ENCODE measurements at regions not wholly inside any gene's neighbourhood (a gene's known extent, or its start where the extent isn't known, plus 50 kb on each side); places are given as distances from the start of the nearest gene placed in this dataset.

- Mint-ChIP-seq H3K27ac (no peak overlapping the region), H3K27me3 (ENCODE audit: insufficient read depth, low read depth) (no peaks in the 10 kb centered on the region), H3K4me3 (no peak overlapping the region), H3K9me3 (no peaks in the 10 kb centered on the region), H3K36me3 (no peaks in the 10 kb centered on the region), H3K4me1 (no peaks in the 10 kb centered on the region)
- Histone ChIP-seq H3F3A (ENCODE audit: low read depth) (no peaks in the 10 kb centered on the region), H3K9ac (no peak overlapping the region), H3K4me3 (no peak overlapping the region), H3K4me1 (no peaks in the 10 kb centered on the region), H4K20me1 (ENCODE audit: low read depth) (no peaks in the 10 kb centered on the region), H3K4me2 (no peak overlapping the region), H3K27me3 (no peaks in the 10 kb centered on the region), H2AFZ (replicated peaks) (no peak overlapping the region), H3K36me3 (no peaks in the 10 kb centered on the region), H3K9me3 (ENCODE audit: low read depth) (no peaks in the 10 kb centered on the region), H3K79me2 (ENCODE audit: low read depth) (no peaks in the 10 kb centered on the region), H3K27ac (no peak overlapping the region)
- TF ChIP-seq EZH2 (IDR thresholded peaks at IDR 0.05) = no peak
- TF ChIP-seq CTCF (IDR thresholded peaks at IDR 0.05) = no peak
- TF ChIP-seq EZH2phosphoT487 (IDR thresholded peaks at IDR 0.05) = no peak
- DNase-seq (ENCODE audit: low spot score) = no peak
Measured at GRCh38 chr11:97832451-97832850, 1188.3 kb upstream of the CNTN5 start.

DNA sequence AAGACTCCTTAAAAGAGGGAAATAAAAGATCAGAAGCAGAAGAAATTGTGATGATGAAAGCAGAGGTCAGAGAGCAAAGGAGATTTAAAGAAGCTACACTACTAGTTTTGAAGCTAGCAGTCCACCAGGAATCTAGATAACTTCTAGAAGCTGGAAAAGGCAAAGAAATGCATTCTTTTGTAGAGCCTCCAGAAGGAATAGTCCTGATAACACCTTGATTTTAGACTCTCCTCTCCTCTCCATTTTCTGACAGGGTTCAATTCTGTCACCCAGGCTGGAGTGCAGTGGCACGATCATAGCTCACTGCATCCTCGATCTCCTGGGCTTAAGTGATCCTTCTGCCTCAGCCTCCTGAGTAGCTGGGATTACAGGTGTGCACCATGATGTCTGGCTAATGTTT, 1187.3 kb upstream of the CNTN5 start:
- H3K27ac ChIP-seq = no peak overlapping the region
- H3K4me3 ChIP-seq = no peak overlapping the region
- no peaks in the 10 kb centered on the region for H4K20me1 ChIP-seq (ENCODE audit: low read depth)
- no peaks in the 10 kb centered on the region for H3K79me2 ChIP-seq (ENCODE audit: low read depth)
- Mint-ChIP-seq H3K9me3 (no peaks in the 10 kb centered on the region), H3K36me3 (no peaks in the 10 kb centered on the region), H3K4me3 (no peak overlapping the region), H3K27me3 (ENCODE audit: insufficient read depth, low read depth) (no peaks in the 10 kb centered on the region), H3K4me1 (no peaks in the 10 kb centered on the region), H3K27ac (no peak overlapping the region)
- no peaks in the 10 kb centered on the region for H3K9me3 ChIP-seq (ENCODE audit: low read depth)
- no peak for DNase-seq (ENCODE audit: low spot score)
- H2AFZ ChIP-seq (replicated peaks) = no peak overlapping the region
- H3F3A ChIP-seq (ENCODE audit: low read depth) = no peaks in the 10 kb centered on the region
- H3K9ac ChIP-seq = no peak overlapping the region
- no peaks in the 10 kb centered on the region for H3K4me1 ChIP-seq
- no peaks in the 10 kb centered on the region for H3K36me3 ChIP-seq
- H3K27me3 ChIP-seq = no peaks in the 10 kb centered on the region
- no peak overlapping the region for H3K4me2 ChIP-seq
- TF ChIP-seq EZH2phosphoT487 (IDR thresholded peaks at IDR 0.05) (no peak), CTCF (IDR thresholded peaks at IDR 0.05) (no peak), EZH2 (IDR thresholded peaks at IDR 0.05) (no peak)

- H3K27ac ChIP-seq = no peak overlapping the region
- no peaks in the 10 kb centered on the region for H3K27me3 ChIP-seq
- H3K4me2 ChIP-seq = no peak overlapping the region
- TF ChIP-seq CTCF (IDR thresholded peaks at IDR 0.05) = no peak
- no peak for TF ChIP-seq EZH2 (IDR thresholded peaks at IDR 0.05)
- no peak overlapping the region for H3K4me3 ChIP-seq
- Mint-ChIP-seq H3K4me1 (no peaks in the 10 kb centered on the region), H3K4me3 (no peak overlapping the region), H3K27me3 (ENCODE audit: insufficient read depth, low read depth) (no peaks in the 10 kb centered on the region), H3K27ac (no peak overlapping the region), H3K36me3 (no peaks in the 10 kb centered on the region), H3K9me3 (no peaks in the 10 kb centered on the region)
- H3F3A ChIP-seq (ENCODE audit: low read depth) = no peaks in the 10 kb centered on the region
- no peak overlapping the region for H2AFZ ChIP-seq (replicated peaks)
- no peaks in the 10 kb centered on the region for H3K36me3 ChIP-seq
- H3K79me2 ChIP-seq (ENCODE audit: low read depth) = no peaks in the 10 kb centered on the region
- no peaks in the 10 kb centered on the region for H4K20me1 ChIP-seq (ENCODE audit: low read depth)
- H3K9me3 ChIP-seq (ENCODE audit: low read depth) = no peaks in the 10 kb centered on the region
- DNase-seq (ENCODE audit: low spot score) = no peak
- no peaks in the 10 kb centered on the region for H3K4me1 ChIP-seq
- no peak overlapping the region for H3K9ac ChIP-seq
Measured at GRCh38 chr11:97844016-97844415, 1176.7 kb upstream of the CNTN5 start.

- no peak overlapping the region for H3K27ac ChIP-seq
- no peaks in the 10 kb centered on the region for H4K20me1 ChIP-seq (ENCODE audit: low read depth)
- no peaks in the 10 kb centered on the region for H3K36me3 Mint-ChIP-seq
- no peak overlapping the region for H2AFZ ChIP-seq (replicated peaks)
- H3K4me1 Mint-ChIP-seq = peaks cover 8% of the 10 kb centered on the region
- DNase-seq (ENCODE audit: low spot score) = no peak
- no peaks in the 10 kb centered on the region for H3K27me3 ChIP-seq
- H3K27me3 Mint-ChIP-seq (ENCODE audit: insufficient read depth, low read depth) = no peaks in the 10 kb centered on the region
- H3K9ac ChIP-seq = no peak overlapping the region
- H3K4me1 ChIP-seq = peaks cover 4% of the 10 kb centered on the region
- no peak overlapping the region for H3K4me3 ChIP-seq
- no peak overlapping the region for H3K4me2 ChIP-seq
- no peak for TF ChIP-seq CTCF (IDR thresholded peaks at IDR 0.05)
- TF ChIP-seq EZH2 (IDR thresholded peaks at IDR 0.05) = no peak
- no peak for TF ChIP-seq EZH2phosphoT487 (IDR thresholded peaks at IDR 0.05)
- H3F3A ChIP-seq (ENCODE audit: low read depth) = no peaks in the 10 kb centered on the region
- H3K9me3 ChIP-seq (ENCODE audit: low read depth) = no peaks in the 10 kb centered on the region
- H3K27ac Mint-ChIP-seq = no peak overlapping the region
- no peaks in the 10 kb centered on the region for H3K36me3 ChIP-seq
- no peak overlapping the region for H3K4me3 Mint-ChIP-seq
- H3K79me2 ChIP-seq (ENCODE audit: low read depth) = no peaks in the 10 kb centered on the region
- no peaks in the 10 kb centered on the region for H3K9me3 Mint-ChIP-seq
Measured at GRCh38 chr11:97847730-97848129, 1173.0 kb upstream of the CNTN5 start.
